Mesendoderm (in vitro differentiated cells): ENCODE measurements at regions not wholly inside any gene's neighbourhood (a gene's known extent, or its start where the extent isn't known, plus 50 kb on each side); places are given as distances from the start of the nearest gene placed in this dataset.
"Not testable (repeated sequence)": the region's sequence is repeated elsewhere in the genome, so short reads cannot be mapped to it uniquely, and the experiment has no call there.

ENCODE experiments used
- DNase-seq: peaks from one replicate; pipeline ENCODE4 v3.0.0; 2013
- H2AK5ac ChIP-seq: 2 replicates; pipeline ENCODE4 v1.6.1; 2013; ENCODE audit warnings: low read length, inconsistent platforms
- H2BK120ac ChIP-seq: 2 replicates; pipeline ENCODE4 v1.6.1; 2013; ENCODE audit warnings: low read depth, mild to moderate bottlenecking, low read length, moderate library complexity, mixed read lengths
- H2BK15ac ChIP-seq: replicated peaks from 2 replicates; pipeline ENCODE4 v1.6.1; 2013; ENCODE audit warnings: low read depth, mild to moderate bottlenecking, moderate library complexity
- H2BK5ac ChIP-seq: 2 replicates; pipeline ENCODE4 v1.6.1; 2013; ENCODE audit warnings: low read length, inconsistent platforms
- H3K18ac ChIP-seq: 2 replicates; pipeline ENCODE4 v1.6.1; 2013; ENCODE audit warnings: mild to moderate bottlenecking, low read length, mixed read lengths
- H3K23ac ChIP-seq: one replicate; pipeline ENCODE4 v1.6.1; 2013; ENCODE audit warnings: low read length
- H3K27ac ChIP-seq: 2 replicates; pipeline ENCODE4 v1.5.1; 2013; ENCODE audit warnings: low read depth, mild to moderate bottlenecking, inconsistent platforms, low read length, moderate library complexity
- H3K27me3 ChIP-seq: 2 replicates; pipeline ENCODE4 v1.6.1; 2013; ENCODE audit warnings: low read length, control low read depth, mild to moderate bottlenecking, inconsistent platforms; ENCODE audit not compliant: insufficient read depth, poor library complexity
- H3K36me3 ChIP-seq: 2 replicates; pipeline ENCODE4 v1.6.1; 2013; ENCODE audit warnings: low read length, inconsistent platforms; ENCODE audit not compliant: control insufficient read depth, insufficient read depth
- H3K4ac ChIP-seq: one replicate; pipeline ENCODE4 v1.6.1; 2013; ENCODE audit warnings: low read depth, mild to moderate bottlenecking, low read length, moderate library complexity
- H3K4me1 ChIP-seq: 2 replicates; pipeline ENCODE4 v1.6.1; 2013; ENCODE audit warnings: low read depth, low read length, inconsistent platforms; ENCODE audit not compliant: control insufficient read depth
- H3K4me2 ChIP-seq: 2 replicates; pipeline ENCODE4 v1.6.1; 2013; ENCODE audit warnings: low read length
- H3K4me3 ChIP-seq: 2 replicates; pipeline ENCODE4 v1.5.1; 2013; ENCODE audit warnings: mild to moderate bottlenecking, low read length
- H3K56ac ChIP-seq: one replicate; pipeline ENCODE4 v1.6.1; 2013; ENCODE audit warnings: low read length
- H3K79me1 ChIP-seq: 2 replicates; pipeline ENCODE4 v1.6.1; 2013; ENCODE audit warnings: low read length, inconsistent platforms
- H3K79me2 ChIP-seq: 2 replicates; pipeline ENCODE4 v1.6.1; 2013; ENCODE audit warnings: mild to moderate bottlenecking, low read length; ENCODE audit not compliant: control insufficient read depth, insufficient read depth
- H3K9ac ChIP-seq: 2 replicates; pipeline ENCODE4 v1.6.1; 2013; ENCODE audit warnings: low read length, inconsistent platforms
- H4K5ac ChIP-seq: one replicate; pipeline ENCODE4 v1.6.1; 2013; ENCODE audit warnings: low read length
- H4K8ac ChIP-seq: one replicate; pipeline ENCODE4 v1.6.1; 2013; ENCODE audit warnings: low read depth, mild to moderate bottlenecking, control low read depth, low read length, moderate library complexity
- WGBS: extraction: QIAGEN DNeasy Blood & Tissue Kit; methylation state at CpG from one replicate; pipeline ENCODE4 v1.1.7; 2013; ENCODE audit warnings: low lambda C conversion rate, missing lambda C conversion rate; ENCODE audit not compliant: insufficient coverage; ENCODE audit errors: extremely low coverage; 5-methylcytosine and 5-hydroxymethylcytosine counted together

DNA sequence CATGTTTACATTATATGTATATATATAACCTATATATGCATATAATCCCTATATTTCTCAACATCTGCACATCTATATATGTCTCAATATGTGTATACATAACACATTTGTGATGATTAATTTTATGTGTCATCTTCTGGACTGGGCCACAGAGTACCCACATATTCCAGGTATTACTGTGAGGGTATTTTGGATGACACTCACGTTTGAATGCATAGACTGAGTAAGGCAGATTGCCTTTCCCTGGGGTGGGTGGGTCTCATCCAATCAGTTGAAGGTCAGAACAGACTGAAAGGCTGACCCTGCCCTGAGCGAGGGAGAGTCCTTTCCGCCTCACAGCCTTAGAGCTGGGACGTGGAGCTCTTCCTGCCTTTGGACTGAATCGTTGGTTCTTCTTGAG is 295.2 kb upstream of the PFKP start:
- H3K79me1 ChIP-seq = no peaks in the 10 kb centered on the region
- no peak for DNase-seq
- H3K79me2 ChIP-seq = no peaks in the 10 kb centered on the region
- H3K56ac ChIP-seq = no peak overlapping the region
- no CpG with 5 or more reads among the region's 5 CpGs for WGBS
- no peak overlapping the region for H3K23ac ChIP-seq
- no peak overlapping the region for H4K8ac ChIP-seq
- H3K18ac ChIP-seq = no peak overlapping the region
- H2BK5ac ChIP-seq = no peak overlapping the region
- no peak overlapping the region for H3K4me3 ChIP-seq
- H3K27me3 ChIP-seq = no peaks in the 10 kb centered on the region
- no peak overlapping the region for H2BK120ac ChIP-seq
- no peak overlapping the region for H3K4me2 ChIP-seq
- no peak overlapping the region for H3K27ac ChIP-seq
- H4K5ac ChIP-seq = no peak overlapping the region
- no peak overlapping the region for H3K4ac ChIP-seq
- H3K36me3 ChIP-seq = no peaks in the 10 kb centered on the region
- no peak overlapping the region for H2BK15ac ChIP-seq
- no peak overlapping the region for H2AK5ac ChIP-seq
- H3K4me1 ChIP-seq = no peaks in the 10 kb centered on the region
- no peak overlapping the region for H3K9ac ChIP-seq

- not testable (repeated sequence) for DNase-seq, H3K36me3 ChIP-seq, H4K5ac ChIP-seq, H3K56ac ChIP-seq, H3K27ac ChIP-seq, H3K23ac ChIP-seq, H4K8ac ChIP-seq, H2AK5ac ChIP-seq, H3K4me3 ChIP-seq, H2BK120ac ChIP-seq, H3K79me2 ChIP-seq, H2BK5ac ChIP-seq, H3K4me2 ChIP-seq, H3K9ac ChIP-seq, H3K4ac ChIP-seq, H3K27me3 ChIP-seq, H2BK15ac ChIP-seq, H3K4me1 ChIP-seq, H3K79me1 ChIP-seq, H3K18ac ChIP-seq
- no CpG with 5 or more reads among the region's 5 CpGs for WGBS
Observed at GRCh38 chr10:2767293-2767692, 300.1 kb upstream of the PFKP start.

- Histone ChIP-seq H2BK120ac (no peak overlapping the region), H2BK5ac (no peak overlapping the region), H3K23ac (no peak overlapping the region), H3K56ac (no peak overlapping the region), H3K4me1 (no peaks in the 10 kb centered on the region), H3K4me3 (no peak overlapping the region), H3K18ac (no peak overlapping the region), H3K4ac (no peak overlapping the region), H2BK15ac (no peak overlapping the region), H3K9ac (no peak overlapping the region), H4K5ac (no peak overlapping the region), H3K36me3 (no peaks in the 10 kb centered on the region), H2AK5ac (no peak overlapping the region), H3K27me3 (no peaks in the 10 kb centered on the region), H3K27ac (no peak overlapping the region), H4K8ac (no peak overlapping the region), H3K79me1 (no peaks in the 10 kb centered on the region), H3K79me2 (no peaks in the 10 kb centered on the region), H3K4me2 (no peak overlapping the region)
- no peak for DNase-seq
- no CpG with 5 or more reads among the region's 4 CpGs for WGBS
Observed at GRCh38 chr10:2761971-2762370, 305.4 kb upstream of the PFKP start.

DNA sequence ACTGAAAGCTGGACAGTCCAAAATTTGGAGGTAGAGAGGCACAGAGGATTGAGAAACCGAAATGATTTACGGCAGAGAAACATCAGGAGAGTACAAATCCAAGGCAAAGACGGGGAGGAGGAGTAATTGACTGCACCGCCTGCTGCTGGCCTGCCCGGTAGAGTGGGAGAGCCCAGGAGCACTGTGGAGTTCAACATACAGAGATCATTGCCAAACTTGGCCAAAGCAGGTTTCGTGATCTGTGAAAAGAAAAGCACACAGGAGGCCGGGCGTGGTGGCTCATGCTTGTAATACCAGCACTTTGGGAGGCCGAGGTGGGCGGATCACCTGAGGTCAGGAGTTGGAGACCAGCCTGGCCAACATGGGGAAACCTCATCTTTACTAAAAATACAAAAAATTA is 306.0 kb upstream of the PFKP start:
- Histone ChIP-seq H4K8ac (no peak overlapping the region), H2BK120ac (no peak overlapping the region), H3K4me3 (no peak overlapping the region), H3K23ac (no peak overlapping the region), H3K27me3 (no peaks in the 10 kb centered on the region), H3K4me2 (no peak overlapping the region), H3K56ac (no peak overlapping the region), H3K18ac (no peak overlapping the region), H2BK15ac (no peak overlapping the region), H2BK5ac (no peak overlapping the region), H3K4me1 (no peaks in the 10 kb centered on the region), H3K79me1 (no peaks in the 10 kb centered on the region), H4K5ac (no peak overlapping the region), H3K36me3 (no peaks in the 10 kb centered on the region), H3K79me2 (no peaks in the 10 kb centered on the region), H2AK5ac (no peak overlapping the region), H3K9ac (no peak overlapping the region), H3K4ac (no peak overlapping the region), H3K27ac (no peak overlapping the region)
- no CpG with 5 or more reads among the region's 10 CpGs for WGBS
- no peak for DNase-seq

DNA sequence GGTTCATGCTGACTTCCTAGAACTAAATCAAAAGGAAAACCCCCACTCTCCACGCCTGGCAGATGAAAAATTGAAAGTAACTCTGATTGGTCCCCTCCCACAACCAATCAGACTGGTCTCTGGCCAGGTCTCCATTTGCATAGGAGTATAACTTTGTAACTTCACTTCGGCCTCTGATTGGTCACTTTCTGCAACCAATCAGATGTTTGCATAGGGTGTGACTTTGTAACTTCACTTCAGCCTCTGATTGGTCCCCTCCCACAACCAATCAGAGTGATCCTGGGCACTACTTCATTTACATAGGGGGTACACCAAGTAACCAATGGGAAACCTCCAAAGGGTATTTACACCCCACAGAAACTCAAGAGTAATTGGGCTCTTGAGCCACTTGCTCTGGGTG is 306.6 kb upstream of the PFKP start:
- Histone ChIP-seq H3K4me2 (no peak overlapping the region), H4K8ac (no peak overlapping the region), H3K36me3 (no peaks in the 10 kb centered on the region), H2BK5ac (no peak overlapping the region), H4K5ac (no peak overlapping the region), H3K4ac (no peak overlapping the region), H3K4me3 (no peak overlapping the region), H3K27me3 (no peaks in the 10 kb centered on the region), H3K27ac (no peak overlapping the region), H3K56ac (no peak overlapping the region), H2BK15ac (no peak overlapping the region), H2BK120ac (no peak overlapping the region), H3K79me2 (no peaks in the 10 kb centered on the region), H3K18ac (no peak overlapping the region), H3K23ac (no peak overlapping the region), H3K4me1 (no peaks in the 10 kb centered on the region), H3K9ac (no peak overlapping the region), H2AK5ac (no peak overlapping the region), H3K79me1 (no peaks in the 10 kb centered on the region)
- DNase-seq = no peak
- WGBS = no CpG with 5 or more reads among the region's 2 CpGs

DNA sequence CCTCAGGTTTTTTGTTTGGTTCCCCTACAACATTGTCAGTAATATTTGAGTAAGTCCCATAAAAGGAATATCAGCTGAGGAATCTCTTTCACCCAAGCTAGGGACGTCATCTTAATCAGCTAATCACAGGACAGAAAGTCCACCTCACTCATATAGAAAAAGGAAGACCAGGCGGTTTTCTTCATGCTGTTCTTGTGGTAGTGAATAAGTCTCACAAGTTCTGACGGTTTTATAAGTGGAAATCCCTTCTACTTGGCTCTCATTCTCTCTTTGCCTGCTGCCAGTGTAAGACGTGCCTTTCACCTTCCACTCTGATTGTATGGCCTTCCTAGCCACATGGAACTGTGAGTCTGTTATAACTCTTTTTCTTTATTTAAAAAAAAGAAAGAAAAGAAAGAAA is 308.1 kb upstream of the PFKP start:
- Histone ChIP-seq H3K27ac (no peak overlapping the region), H2BK15ac (no peak overlapping the region), H3K36me3 (no peaks in the 10 kb centered on the region), H2BK5ac (no peak overlapping the region), H3K4me3 (no peak overlapping the region), H3K4me2 (no peak overlapping the region), H3K56ac (no peak overlapping the region), H2BK120ac (no peak overlapping the region), H3K23ac (no peak overlapping the region), H3K18ac (no peak overlapping the region), H4K8ac (no peak overlapping the region), H3K27me3 (no peaks in the 10 kb centered on the region), H3K9ac (no peak overlapping the region), H3K4me1 (no peaks in the 10 kb centered on the region), H3K4ac (no peak overlapping the region), H3K79me2 (no peaks in the 10 kb centered on the region), H2AK5ac (no peak overlapping the region), H3K79me1 (no peaks in the 10 kb centered on the region), H4K5ac (no peak overlapping the region)
- no CpG with 5 or more reads among the region's 4 CpGs for WGBS
- DNase-seq = no peak
